Trophoblast cell (in vitro differentiated cells and primary cell): ENCODE measurements at regions not wholly inside any gene's neighbourhood (a gene's known extent, or its start where the extent isn't known, plus 50 kb on each side); places are given as distances from the start of the nearest gene placed in this dataset.

ENCODE experiments used
- DNase-seq, 2 donors: peaks; one replicate each; pipeline ENCODE4 v3.0.0-alpha.2; 2016
- H2AFZ ChIP-seq: 2 replicates; pipeline ENCODE4 v1.6.1; 2013; ENCODE audit warnings: low read length, moderate library complexity, mild to moderate bottlenecking; ENCODE audit not compliant: insufficient read depth, poor library complexity
- H2AK5ac ChIP-seq: 2 replicates; pipeline ENCODE4 v1.6.1; 2013; ENCODE audit warnings: mild to moderate bottlenecking, low read length
- H2BK120ac ChIP-seq: 2 replicates; pipeline ENCODE4 v1.6.1; 2013; ENCODE audit warnings: low read length, mild to moderate bottlenecking, moderate library complexity; ENCODE audit not compliant: insufficient read depth, poor library complexity
- H2BK12ac ChIP-seq: 2 replicates; pipeline ENCODE4 v1.6.1; 2013; ENCODE audit warnings: mild to moderate bottlenecking, low read length, moderate library complexity
- H2BK5ac ChIP-seq: 2 replicates; pipeline ENCODE4 v1.6.1; 2013; ENCODE audit warnings: low read length, low read depth, moderate library complexity, mild to moderate bottlenecking; ENCODE audit not compliant: poor library complexity
- H3K14ac ChIP-seq: 2 replicates; pipeline ENCODE4 v1.6.1; 2013; ENCODE audit warnings: mild to moderate bottlenecking, low read length
- H3K18ac ChIP-seq: 2 replicates; pipeline ENCODE4 v1.6.1; 2013; ENCODE audit warnings: mild to moderate bottlenecking, low read length
- H3K23ac ChIP-seq: 2 replicates; pipeline ENCODE4 v1.6.1; 2013; ENCODE audit warnings: low read length
- H3K27ac ChIP-seq: 2 replicates; pipeline ENCODE4 v1.5.1; 2013; ENCODE audit warnings: low read depth, mild to moderate bottlenecking, inconsistent platforms, low read length, moderate library complexity
- H3K27me3 ChIP-seq: 2 replicates; pipeline ENCODE4 v1.6.1; 2013; ENCODE audit warnings: inconsistent platforms, mild to moderate bottlenecking, low read length, moderate library complexity; ENCODE audit not compliant: insufficient read depth
- H3K36me3 ChIP-seq, 2 experiments: 1 replicate in 1 of 2; 2 replicates in 1 of 2; pipeline ENCODE4 v1.6.1; 2013; ENCODE audit warnings: low read length in 2 of 2, mild to moderate bottlenecking in 2 of 2, moderate library complexity in 1 of 2; ENCODE audit not compliant: insufficient read depth in 2 of 2, control insufficient read depth in 1 of 2
- H3K4ac ChIP-seq: 2 replicates; pipeline ENCODE4 v1.6.1; 2013; ENCODE audit warnings: low read depth, mild to moderate bottlenecking, low read length, moderate library complexity
- H3K4me1 ChIP-seq, 2 experiments: 1 replicate in 1 of 2; 2 replicates in 1 of 2; pipeline ENCODE4 v1.6.1; 2013; ENCODE audit warnings: low read length in 2 of 2, mild to moderate bottlenecking in 2 of 2, moderate library complexity in 1 of 2; ENCODE audit not compliant: insufficient read depth in 2 of 2, control insufficient read depth in 1 of 2
- H3K4me2 ChIP-seq: 2 replicates; pipeline ENCODE4 v1.6.1; 2013; ENCODE audit warnings: inconsistent platforms, mild to moderate bottlenecking, low read length, moderate library complexity
- H3K4me3 ChIP-seq: 2 replicates; pipeline ENCODE4 v1.5.1; 2013; ENCODE audit warnings: mild to moderate bottlenecking, low read depth, low read length, inconsistent platforms
- H3K79me1 ChIP-seq: one replicate; pipeline ENCODE4 v1.6.1; 2013; ENCODE audit warnings: low read length
- H3K79me2 ChIP-seq: 2 replicates; pipeline ENCODE4 v1.6.1; 2013; ENCODE audit warnings: low read length, mild to moderate bottlenecking; ENCODE audit not compliant: control insufficient read depth, insufficient read depth, poor library complexity
- H3K9ac ChIP-seq: 2 replicates; pipeline ENCODE4 v1.6.1; 2013; ENCODE audit warnings: mild to moderate bottlenecking, low read length
- H3K9me3 ChIP-seq: 2 replicates; pipeline ENCODE4 v1.6.1; 2013; ENCODE audit warnings: low read depth, mild to moderate bottlenecking, control low read depth, inconsistent platforms, low read length; ENCODE audit not compliant: insufficient read depth
- H4K12ac ChIP-seq: 2 replicates; pipeline ENCODE4 v1.6.1; 2013; ENCODE audit warnings: low read depth, mild to moderate bottlenecking, low read length, moderate library complexity
- H4K8ac ChIP-seq: 2 replicates; pipeline ENCODE4 v1.6.1; 2013; ENCODE audit warnings: low read depth, mild to moderate bottlenecking, low read length, moderate library complexity
- H4K91ac ChIP-seq: one replicate; pipeline ENCODE4 v1.6.1; 2013; ENCODE audit warnings: low read depth, mild to moderate bottlenecking, low read length, moderate library complexity
- WGBS: extraction: QIAGEN DNeasy Blood & Tissue Kit; methylation state at CpG from one replicate; pipeline ENCODE4 v1.1.7; 2013; ENCODE audit warnings: missing lambda C conversion rate; ENCODE audit not compliant: insufficient read length, insufficient coverage; ENCODE audit errors: extremely low coverage; 5-methylcytosine and 5-hydroxymethylcytosine counted together

GRCh38 chr14:86796221-86797074, 1196.5 kb downstream of the GALC start:
- H3K27ac ChIP-seq = no peak overlapping the region
- no peak overlapping the region for H3K14ac ChIP-seq
- no CpG with 5 or more reads among the region's 6 CpGs for WGBS
- H3K79me2 ChIP-seq = no peaks in the 10 kb centered on the region
- no peak for DNase-seq
- H4K91ac ChIP-seq = no peak overlapping the region
- H3K4me1 ChIP-seq = no peaks in the 10 kb centered on the region
- no peak overlapping the region for H3K23ac ChIP-seq
- H3K18ac ChIP-seq = no peak overlapping the region
- H4K12ac ChIP-seq = no peak overlapping the region
- no peak overlapping the region for H3K9ac ChIP-seq
- H3K9me3 ChIP-seq = no peaks in the 10 kb centered on the region
- H3K4ac ChIP-seq = no peak overlapping the region
- no peak overlapping the region for H2AFZ ChIP-seq
- H2BK5ac ChIP-seq = no peak overlapping the region
- H3K27me3 ChIP-seq = no peaks in the 10 kb centered on the region
- H3K79me1 ChIP-seq = no peaks in the 10 kb centered on the region
- no peak overlapping the region for H3K4me2 ChIP-seq
- no peak overlapping the region for H2BK120ac ChIP-seq
- H3K4me3 ChIP-seq = no peak overlapping the region
- H3K36me3 ChIP-seq = no peaks in the 10 kb centered on the region
- no peak overlapping the region for H4K8ac ChIP-seq
- H2AK5ac ChIP-seq = no peak overlapping the region
- no peak overlapping the region for H2BK12ac ChIP-seq

GRCh38 chr14:86794689-86795088, 1198.3 kb downstream of the GALC start:
- no peak overlapping the region for H3K4me2 ChIP-seq
- no peaks in the 10 kb centered on the region for H3K9me3 ChIP-seq
- H3K4me3 ChIP-seq = no peak overlapping the region
- H3K79me2 ChIP-seq = no peaks in the 10 kb centered on the region
- no peak overlapping the region for H3K9ac ChIP-seq
- H2AFZ ChIP-seq = no peak overlapping the region
- no peak overlapping the region for H2BK12ac ChIP-seq
- no peaks in the 10 kb centered on the region for H3K27me3 ChIP-seq
- H2BK120ac ChIP-seq = no peak overlapping the region
- H3K4ac ChIP-seq = no peak overlapping the region
- no peak overlapping the region for H4K8ac ChIP-seq
- H3K27ac ChIP-seq = no peak overlapping the region
- H2AK5ac ChIP-seq = no peak overlapping the region
- H4K91ac ChIP-seq = no peak overlapping the region
- no peak overlapping the region for H3K18ac ChIP-seq
- H3K36me3 ChIP-seq = no peaks in the 10 kb centered on the region
- H4K12ac ChIP-seq = no peak overlapping the region
- no peak overlapping the region for H3K14ac ChIP-seq
- DNase-seq = no peak
- H3K79me1 ChIP-seq = no peaks in the 10 kb centered on the region
- H2BK5ac ChIP-seq = no peak overlapping the region
- no peak overlapping the region for H3K23ac ChIP-seq
- no peaks in the 10 kb centered on the region for H3K4me1 ChIP-seq

- no peak overlapping the region for H2BK12ac ChIP-seq
- no CpG with 5 or more reads among the region's 5 CpGs for WGBS
These were observed 1202.3 kb downstream of the GALC start for GRCh38 chr14:86790408-86791364.

GRCh38 chr14:86788224-86788623, 1204.8 kb downstream of the GALC start:
- Histone ChIP-seq H3K4me3 (no peak overlapping the region), H3K14ac (no peak overlapping the region), H3K27me3 (no peaks in the 10 kb centered on the region), H2BK12ac (no peak overlapping the region), H3K79me1 (no peaks in the 10 kb centered on the region), H2AK5ac (no peak overlapping the region), H3K18ac (no peak overlapping the region), H2BK120ac (no peak overlapping the region), H3K36me3 (no peaks in the 10 kb centered on the region), H3K9me3 (no peaks in the 10 kb centered on the region), H3K4ac (no peak overlapping the region), H4K12ac (no peak overlapping the region), H3K4me1 (no peaks in the 10 kb centered on the region), H3K27ac (no peak overlapping the region), H2AFZ (no peak overlapping the region), H4K8ac (no peak overlapping the region), H3K4me2 (no peak overlapping the region), H4K91ac (no peak overlapping the region), H3K79me2 (no peaks in the 10 kb centered on the region), H3K9ac (no peak overlapping the region), H3K23ac (no peak overlapping the region), H2BK5ac (no peak overlapping the region)
- DNase-seq = no peak
- WGBS = no CpG with 5 or more reads among the region's 1 CpG

More at GRCh38 chr14:86790408-86791364, 1202.3 kb downstream of the GALC start:
- H3K4me3 ChIP-seq = no peak overlapping the region
- no peaks in the 10 kb centered on the region for H3K79me1 ChIP-seq
- H3K27me3 ChIP-seq = no peaks in the 10 kb centered on the region
- DNase-seq = no peak
- no peak overlapping the region for H3K18ac ChIP-seq
- H3K9me3 ChIP-seq = no peaks in the 10 kb centered on the region
- H3K79me2 ChIP-seq = no peaks in the 10 kb centered on the region
- H4K91ac ChIP-seq = no peak overlapping the region
- no peak overlapping the region for H3K4ac ChIP-seq
- H4K12ac ChIP-seq = no peak overlapping the region
- H3K36me3 ChIP-seq = no peaks in the 10 kb centered on the region
- H2BK120ac ChIP-seq = no peak overlapping the region
- no peak overlapping the region for H2AK5ac ChIP-seq
- H3K9ac ChIP-seq = no peak overlapping the region
- no peak overlapping the region for H3K23ac ChIP-seq
- H2BK5ac ChIP-seq = no peak overlapping the region
- H3K14ac ChIP-seq = no peak overlapping the region
- no peak overlapping the region for H3K27ac ChIP-seq
- H3K4me1 ChIP-seq = no peaks in the 10 kb centered on the region
- H2AFZ ChIP-seq = no peak overlapping the region
- H3K4me2 ChIP-seq = no peak overlapping the region
- no peak overlapping the region for H4K8ac ChIP-seq
